Endothelial cell of hepatic sinusoid (primary cell): ENCODE measurements at regions not wholly inside any gene's neighbourhood (a gene's known extent, or its start where the extent isn't known, plus 50 kb on each side); places are given as distances from the start of the nearest gene placed in this dataset.
"Not testable (repeated sequence)": the region's sequence is repeated elsewhere in the genome, so short reads cannot be mapped to it uniquely, and the experiment has no call there.

ENCODE experiments used
- in situ Hi-C: cut with HindIII; loops from 2 replicates; pipeline ENCODE4 v1.10.0; 2017; ENCODE audit warnings: low sequenced_read_pairs

- in situ Hi-C loops = not testable (repeated sequence)
Observed at GRCh38 chr4:179066254-179066653, 1624.0 kb upstream of the AGA start.

GRCh38 chr4:179071131-179071530 lies 1628.9 kb upstream of the AGA start:
- in situ Hi-C loops = no loop called here

GRCh38 chr4:179076865-179077264 lies 1634.6 kb upstream of the AGA start:
- in situ Hi-C loops = no loop called here

- in situ Hi-C loops = no loop called here
Observed at GRCh38 chr4:179095585-179096221, 1653.5 kb upstream of the AGA start.

- in situ Hi-C loops = no loop called here
Observed at GRCh38 chr4:179097741-179098140, 1655.5 kb upstream of the AGA start.

GRCh38 chr4:179110356-179110755 lies 1668.1 kb upstream of the AGA start:
- in situ Hi-C loops = no loop called here

GRCh38 chr4:179110816-179111215 lies 1668.6 kb upstream of the AGA start:
- in situ Hi-C loops = no loop called here

- in situ Hi-C loops = no loop called here
Observed at GRCh38 chr4:179112441-179113170, 1670.4 kb upstream of the AGA start.

- in situ Hi-C loops = no loop called here
Observed at GRCh38 chr4:179114615-179115014, 1672.4 kb upstream of the AGA start.

GRCh38 chr4:179116011-179116410 lies 1673.8 kb upstream of the AGA start:
- in situ Hi-C loops = no loop called here

- in situ Hi-C loops = no loop called here
Observed at GRCh38 chr4:179116581-179116980, 1674.3 kb upstream of the AGA start.

- in situ Hi-C loops = no loop called here
Observed at GRCh38 chr4:179123084-179123483, 1680.8 kb upstream of the AGA start.

GRCh38 chr4:179124419-179124818 lies 1682.2 kb upstream of the AGA start:
- in situ Hi-C loops = no loop called here

GRCh38 chr4:179124957-179125356 lies 1682.7 kb upstream of the AGA start:
- in situ Hi-C loops = no loop called here

GRCh38 chr4:179125870-179126269 lies 1683.6 kb upstream of the AGA start:
- in situ Hi-C loops = no loop called here

GRCh38 chr4:179128299-179128698 lies 1686.1 kb upstream of the AGA start:
- in situ Hi-C loops = no loop called here

GRCh38 chr4:179130122-179130714 lies 1688.0 kb upstream of the AGA start:
- in situ Hi-C loops = no loop called here

GRCh38 chr4:179145746-179146525 lies 1703.7 kb upstream of the AGA start:
- in situ Hi-C loops = no loop called here

- in situ Hi-C loops = no loop called here
Observed at GRCh38 chr4:179151770-179152169, 1709.5 kb upstream of the AGA start.

GRCh38 chr4:179163147-179163546 lies 1720.9 kb upstream of the AGA start:
- in situ Hi-C loops = no loop called here

GRCh38 chr4:179164267-179164999 lies 1722.2 kb upstream of the AGA start:
- in situ Hi-C loops = no loop called here
